ENCODE measurements at regions not wholly inside any gene's neighbourhood (a gene's known extent, or its start where the extent isn't known, plus 50 kb on each side); places are given as distances from the start of the nearest gene placed in this dataset.

- TF ChIP-seq CTCF (IDR thresholded peaks at IDR 0.05) (no peak), POLR2AphosphoS5 (IDR thresholded peaks at IDR 0.05; ENCODE audit: low read depth, low read length) (no peak), SIN3A (IDR thresholded peaks at IDR 0.05; ENCODE audit: borderline replicate concordance, insufficient read depth, low read depth, low read length) (no peak)
Measured at GRCh38 chr16:61002479-61003204, 1033.6 kb downstream of the CDH8 start.

Data from Panc1 (cell line).